Activated CD4-positive, alpha-beta T cell treated with anti-CD3 and anti-CD28 coated beads for 36 hours (primary cell): ENCODE measurements at regions not wholly inside any gene's neighbourhood (a gene's known extent, or its start where the extent isn't known, plus 50 kb on each side); places are given as distances from the start of the nearest gene placed in this dataset.
"Not testable (repeated sequence)": the region's sequence is repeated elsewhere in the genome, so short reads cannot be mapped to it uniquely, and the experiment has no call there.

Source experiments
- ATAC-seq: fragments of 200-7000 bp; cut with Tn5 transposase; one replicate; pipeline ENCODE4 v1.10.0; 2021; ENCODE audit warnings: mild to moderate bottlenecking, moderate library complexity
- CTCF ChIA-PET: fragments of 350-600 bp; sonication (Branson Sonifier 250); formaldehyde crosslinking; loops from one replicate; lab custom pipeline; 2021; ENCODE audit warnings: antibody characterized with exemption; lab: Charles Lee
- POLR2A ChIA-PET: fragments of 350-600 bp; sonication (Branson Sonifier 250); formaldehyde crosslinking; loops from one replicate; lab custom pipeline; 2021; ENCODE audit warnings: antibody characterized with exemption, inconsistent platforms; lab: Charles Lee
- DNase-seq: peaks from one replicate; pipeline ENCODE4 v3.0.0-alpha.2; 2020
- H3K27ac Mint-ChIP-seq: one replicate; pipeline ENCODE4 v1.8.0; 2021; ENCODE audit warnings: mixed read lengths
- H3K27me3 Mint-ChIP-seq: one replicate; pipeline ENCODE4 v1.8.0; 2021; ENCODE audit warnings: mixed read lengths
- H3K36me3 Mint-ChIP-seq: one replicate; pipeline ENCODE4 v1.8.0; 2021; ENCODE audit warnings: low read depth, mixed read lengths
- H3K4me1 Mint-ChIP-seq: one replicate; pipeline ENCODE4 v1.8.0; 2021; ENCODE audit warnings: mixed read lengths
- H3K4me3 Mint-ChIP-seq: one replicate; pipeline ENCODE4 v1.8.0; 2021; ENCODE audit warnings: mild to moderate bottlenecking, moderate library complexity, mixed read lengths
- H3K9me3 Mint-ChIP-seq: one replicate; pipeline ENCODE4 v1.8.0; 2021; ENCODE audit warnings: low read depth, mixed read lengths
- intact Hi-C, 2 experiments: fragments of 100-400 bp; cut with DNase I in 1 of 2; cut with micrococcal nuclease in 1 of 2; formaldehyde crosslinking; loops; one replicate each; pipeline versions ENCODE4 v1.14.2 to v1.15.1; 2022 to 2024; cut with DNase I, micrococcal nuclease

DNA sequence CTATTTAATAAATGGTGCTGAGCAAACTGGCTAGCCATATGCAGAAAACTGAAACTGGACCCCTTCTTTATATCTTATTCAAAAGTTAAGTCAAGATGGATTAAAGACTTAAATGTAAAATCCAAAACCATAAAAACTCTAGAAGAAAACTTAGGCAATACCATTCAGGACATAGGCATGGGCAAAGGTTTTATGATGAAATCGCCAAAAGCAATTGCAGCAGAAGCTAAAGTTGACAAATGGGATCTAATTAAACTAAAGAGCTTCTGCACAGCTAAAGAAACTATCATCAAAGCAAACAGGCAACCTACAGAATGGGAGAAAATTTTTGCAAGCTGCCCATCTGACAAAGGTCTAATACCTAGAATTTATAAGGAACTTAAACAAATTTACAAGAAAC, 79.0 kb upstream of the SALL1 start:
- H3K27me3 Mint-ChIP-seq, ATAC-seq, CTCF ChIA-PET, POLR2A ChIA-PET, DNase-seq, H3K27ac Mint-ChIP-seq, H3K9me3 Mint-ChIP-seq, H3K36me3 Mint-ChIP-seq, H3K4me1 Mint-ChIP-seq, H3K4me3 Mint-ChIP-seq, intact Hi-C loops: not testable (repeated sequence)

- POLR2A ChIA-PET = no interaction called here
- Mint-ChIP-seq H3K9me3 (no peaks in the 10 kb centered on the region), H3K4me3 (no peak overlapping the region), H3K36me3 (no peaks in the 10 kb centered on the region), H3K4me1 (no peaks in the 10 kb centered on the region), H3K27ac (no peak overlapping the region), H3K27me3 (peaks cover under 1% of the 10 kb centered on the region)
- DNase-seq (no peak), ATAC-seq (no peak)
- CTCF ChIA-PET = interaction anchor here (0.6 kb wide), 1 partner anchor 29 kb away, joined by 3 read pairs; no protein-coding TSS in a partner anchor
- intact Hi-C loops = no loop called here
Observed at GRCh38 chr16:51228097-51228659, 77.1 kb upstream of the SALL1 start.

DNA sequence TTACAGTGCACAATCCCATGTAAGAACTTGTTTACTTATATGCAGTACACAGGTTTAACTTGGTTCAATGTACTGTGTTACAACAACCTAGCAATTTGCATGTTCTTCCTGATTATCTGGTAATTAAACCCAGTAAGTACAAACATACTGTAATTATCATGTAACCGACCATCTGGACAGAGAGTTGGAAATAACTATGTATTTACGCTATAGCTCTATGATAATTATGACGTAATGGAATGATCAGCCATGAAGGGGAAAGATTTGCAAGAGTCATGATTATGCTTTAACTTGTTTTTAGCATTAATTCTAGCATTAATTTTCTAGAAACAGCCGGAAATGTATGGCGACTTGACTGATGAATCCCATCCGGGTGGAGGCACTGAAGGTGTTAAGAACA, 74.8 kb upstream of the SALL1 start:
- H3K9me3 Mint-ChIP-seq = no peaks in the 10 kb centered on the region
- CTCF ChIA-PET = no interaction called here
- no peak overlapping the region for H3K27ac Mint-ChIP-seq
- no peak overlapping the region for H3K4me3 Mint-ChIP-seq
- no peaks in the 10 kb centered on the region for H3K27me3 Mint-ChIP-seq
- POLR2A ChIA-PET = no interaction called here
- no peaks in the 10 kb centered on the region for H3K36me3 Mint-ChIP-seq
- H3K4me1 Mint-ChIP-seq = no peaks in the 10 kb centered on the region
- ATAC-seq (no peak), DNase-seq (no peak)
- intact Hi-C loops = no loop called here

- DNase-seq (no peak), ATAC-seq (no peak)
- intact Hi-C loops = no loop called here
- no peaks in the 10 kb centered on the region for H3K36me3 Mint-ChIP-seq
- ChIA-PET POLR2A (no interaction called here), CTCF (no interaction called here)
- no peaks in the 10 kb centered on the region for H3K27me3 Mint-ChIP-seq
- no peaks in the 10 kb centered on the region for H3K9me3 Mint-ChIP-seq
- H3K4me1 Mint-ChIP-seq = no peaks in the 10 kb centered on the region
- no peak overlapping the region for H3K27ac Mint-ChIP-seq
- H3K4me3 Mint-ChIP-seq = no peak overlapping the region
Observed at GRCh38 chr16:51224317-51224716, 73.2 kb upstream of the SALL1 start.

GRCh38 chr16:51222016-51222415, 70.9 kb upstream of the SALL1 start:
- H3K36me3 Mint-ChIP-seq = no peaks in the 10 kb centered on the region
- H3K27me3 Mint-ChIP-seq = no peaks in the 10 kb centered on the region
- no peak overlapping the region for H3K4me3 Mint-ChIP-seq
- H3K4me1 Mint-ChIP-seq = no peaks in the 10 kb centered on the region
- DNase-seq (no peak), ATAC-seq (no peak)
- intact Hi-C loops = no loop called here
- ChIA-PET POLR2A (no interaction called here), CTCF (no interaction called here)
- H3K27ac Mint-ChIP-seq = no peak overlapping the region
- no peaks in the 10 kb centered on the region for H3K9me3 Mint-ChIP-seq

- no peak overlapping the region for H3K4me3 Mint-ChIP-seq
- H3K4me1 Mint-ChIP-seq = no peaks in the 10 kb centered on the region
- ATAC-seq (no peak), DNase-seq (no peak)
- POLR2A ChIA-PET = no interaction called here
- intact Hi-C loops = no loop called here
- H3K27me3 Mint-ChIP-seq = no peaks in the 10 kb centered on the region
- no peak overlapping the region for H3K27ac Mint-ChIP-seq
- CTCF ChIA-PET = no interaction called here
- no peaks in the 10 kb centered on the region for H3K36me3 Mint-ChIP-seq
- H3K9me3 Mint-ChIP-seq = peaks cover 4% of the 10 kb centered on the region
Observed at GRCh38 chr16:51211148-51211547, 60.1 kb upstream of the SALL1 start.

- Mint-ChIP-seq H3K27me3 (no peaks in the 10 kb centered on the region), H3K4me3 (no peak overlapping the region), H3K4me1 (no peaks in the 10 kb centered on the region), H3K36me3 (no peaks in the 10 kb centered on the region), H3K9me3 (no peaks in the 10 kb centered on the region), H3K27ac (no peak overlapping the region)
- DNase-seq (no peak), ATAC-seq (no peak)
- ChIA-PET POLR2A (no interaction called here), CTCF (no interaction called here)
- intact Hi-C loops = no loop called here
Observed at GRCh38 chr16:51210087-51210486, 59.0 kb upstream of the SALL1 start.

DNA sequence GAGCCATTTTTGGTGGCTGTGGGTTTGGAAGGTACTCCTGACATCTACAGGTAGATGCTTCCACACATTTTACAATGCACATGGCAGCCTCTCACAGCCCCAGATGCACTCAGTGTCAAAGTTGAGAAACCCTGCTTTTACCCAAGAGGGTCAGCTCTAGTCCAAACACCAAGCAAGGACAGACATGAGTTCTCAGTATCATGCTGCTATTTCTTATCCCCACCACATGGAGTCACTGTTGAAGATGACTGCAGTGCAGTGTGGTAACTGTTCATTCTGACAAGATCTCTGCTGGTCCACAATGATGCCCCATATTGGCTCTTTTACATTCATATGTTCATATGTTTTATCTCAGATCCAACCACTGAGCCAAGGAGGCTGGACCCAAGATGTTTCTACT, 50.5 kb upstream of the SALL1 start:
- no peak overlapping the region for H3K4me3 Mint-ChIP-seq
- H3K36me3 Mint-ChIP-seq = no peaks in the 10 kb centered on the region
- intact Hi-C loops = no loop called here
- POLR2A ChIA-PET = no interaction called here
- H3K4me1 Mint-ChIP-seq = no peaks in the 10 kb centered on the region
- peaks cover 3% of the 10 kb centered on the region for H3K9me3 Mint-ChIP-seq
- CTCF ChIA-PET = no interaction called here
- ATAC-seq = no peak
- peaks cover 3% of the 10 kb centered on the region for H3K27me3 Mint-ChIP-seq
- H3K27ac Mint-ChIP-seq = no peak overlapping the region
- no peak for DNase-seq
